ENCODE measurements at regions not wholly inside any gene's neighbourhood (a gene's known extent, or its start where the extent isn't known, plus 50 kb on each side); places are given as distances from the start of the nearest gene placed in this dataset.

DNA sequence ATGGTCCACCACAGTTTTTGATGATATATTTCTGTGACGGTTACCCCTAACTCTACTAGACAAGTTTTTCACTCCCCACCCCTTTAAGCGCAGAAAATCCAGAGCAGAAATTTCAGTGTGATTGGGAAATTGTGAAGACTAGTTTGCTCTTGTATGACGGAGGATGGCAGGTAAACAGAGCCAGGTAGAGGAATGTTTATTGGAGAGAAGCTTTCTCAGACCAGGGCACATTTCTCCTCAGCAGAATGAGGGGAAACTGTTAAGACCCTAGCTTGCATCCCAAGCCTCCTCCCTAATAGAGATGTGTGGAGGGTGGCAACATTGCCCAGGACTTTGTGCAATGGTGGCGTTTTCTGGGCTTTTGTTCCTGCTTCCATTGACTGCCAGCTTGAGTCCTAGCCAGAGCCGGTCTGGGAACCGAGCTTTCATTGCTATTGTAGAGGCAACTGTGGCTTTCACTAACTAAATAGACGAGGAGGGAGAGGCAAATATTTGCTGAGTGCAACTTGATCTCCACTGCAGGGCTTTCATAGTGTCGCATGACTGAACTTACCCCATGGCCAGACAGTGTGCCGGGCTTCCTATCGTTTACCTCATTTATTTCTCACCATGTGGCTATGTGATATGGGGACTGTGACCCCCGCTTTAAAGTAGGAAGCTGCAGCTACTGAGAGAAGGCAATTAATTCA is 159.6 kb upstream of the MPHOSPH6 start:
- TF ChIP-seq DPF2 (IDR thresholded peaks at IDR 0.05): no peak
- TF ChIP-seq KAT2A (conservative IDR thresholded peaks at IDR 0.05; ENCODE audit: control insufficient read depth, low read depth, low read length): no peak
- TF ChIP-seq RELB (IDR thresholded peaks at IDR 0.05; ENCODE audit: low read depth): no peak
- TF ChIP-seq HSF1 (IDR thresholded peaks at IDR 0.05; ENCODE audit: low read depth, low read length): no peak
- no peak for TF ChIP-seq CBFB (IDR thresholded peaks at IDR 0.05; ENCODE audit: low read depth)
- no peak for TF ChIP-seq ZZZ3 (IDR thresholded peaks at IDR 0.05; ENCODE audit: control insufficient read depth, insufficient read length, low read depth)
- no peak for TF ChIP-seq CEBPB (IDR thresholded peaks at IDR 0.05; ENCODE audit: borderline replicate concordance in 1 of 2, low read depth in 2 of 2, low read length in 2 of 2)
- TF ChIP-seq BCL11A (IDR thresholded peaks at IDR 0.05; ENCODE audit: low read depth, low read length): no peak
- no peaks in the 10 kb centered on the region; the same call in 1 of the 2 replicates for H4K20me1 ChIP-seq (ENCODE audit: control insufficient read depth, insufficient read depth)
- 20% methylated on average over 11 of the region's 11 CpGs for WGBS (ENCODE audit: insufficient coverage, insufficient replicate concordance, low lambda C conversion rate, missing lambda C conversion rate)
- CTCF ChIA-PET: no interaction called here
- H3K4me2 ChIP-seq (ENCODE audit: control insufficient read depth, insufficient read depth): no peak overlapping the region
- H3K9ac ChIP-seq (ENCODE audit: control insufficient read depth, insufficient read depth, low read length): no peak overlapping the region
- in situ Hi-C loops (cut with MboI) (no loop called here), intact Hi-C loops (cut with micrococcal nuclease; ENCODE audit: unreplicated experiment) (no loop called here)
- H3K9me3 ChIP-seq (replicated peaks; ENCODE audit: control insufficient read depth, insufficient read depth, low read length): no peaks in the 10 kb centered on the region
- SMC1A ChIA-PET (ENCODE audit: uncharacterized antibody, unreplicated experiment): no interaction called here
- H3K36me3 ChIP-seq (ENCODE audit: control insufficient read depth in 2 of 2, insufficient read depth in 2 of 2, low read length in 1 of 2): no peaks in the 10 kb centered on the region
- POLR2A ChIA-PET: no interaction called here
- H3K79me2 ChIP-seq (ENCODE audit: control insufficient read depth, insufficient read depth, low read length): no peaks in the 10 kb centered on the region
- no peaks in the 10 kb centered on the region for H3K4me1 ChIP-seq (ENCODE audit: control insufficient read depth, insufficient read depth, low read length)
- H3K27ac ChIP-seq (ENCODE audit: control insufficient read depth, insufficient read depth): no peak overlapping the region
- peaks cover 0 to 3% of the 10 kb centered on the region in 2 experiments; a peak in 1 of 4 replicates for H3K27me3 ChIP-seq (replicated peaks in 1 of 2; ENCODE audit: control insufficient read depth in 2 of 2, insufficient read depth in 2 of 2, low read length in 1 of 2)
- no peak for DNase-seq (ENCODE audit: low read depth, low spot score)
- no TSS peak for BruUV-seq (replicated peaks)
- H2AFZ ChIP-seq (ENCODE audit: control insufficient read depth, low read depth, low read length): no peak overlapping the region
- FAIRE-seq: no peak
- no peak for ATAC-seq
- H3K4me3 ChIP-seq: no peak overlapping the region
- RAD21 ChIA-PET (ENCODE audit: unreplicated experiment): no interaction called here

Measured in GM12878 (cell line).